IPS-20b (cell line): ENCODE measurements at regions not wholly inside any gene's neighbourhood (a gene's known extent, or its start where the extent isn't known, plus 50 kb on each side); places are given as distances from the start of the nearest gene placed in this dataset.
"Not testable (repeated sequence)": the region's sequence is repeated elsewhere in the genome, so short reads cannot be mapped to it uniquely, and the experiment has no call there.

Experiments used
- H3K27ac ChIP-seq: one replicate; pipeline ENCODE4 v1.5.1; 2013; ENCODE audit warnings: low read length
- H3K27me3 ChIP-seq: 2 replicates; pipeline ENCODE4 v1.6.1; 2013; ENCODE audit warnings: mild to moderate bottlenecking, low read length, inconsistent platforms; ENCODE audit not compliant: insufficient read depth
- H3K36me3 ChIP-seq: 2 replicates; pipeline ENCODE4 v1.6.1; 2013; ENCODE audit warnings: low read depth, mild to moderate bottlenecking, inconsistent platforms, low read length, moderate library complexity; ENCODE audit not compliant: insufficient read depth
- H3K4me1 ChIP-seq: 2 replicates; pipeline ENCODE4 v1.6.1; 2013; ENCODE audit warnings: mild to moderate bottlenecking, control low read depth, inconsistent platforms, low read length, moderate library complexity; ENCODE audit not compliant: insufficient read depth
- H3K4me3 ChIP-seq: 2 replicates; pipeline ENCODE4 v1.5.1; 2013; ENCODE audit warnings: mild to moderate bottlenecking, low read length, inconsistent platforms
- H3K9ac ChIP-seq: 2 replicates; pipeline ENCODE4 v1.6.1; 2013; ENCODE audit warnings: low read depth, mild to moderate bottlenecking, inconsistent platforms, low read length, moderate library complexity
- H3K9me3 ChIP-seq: 2 replicates; pipeline ENCODE4 v1.6.1; 2013; ENCODE audit warnings: mild to moderate bottlenecking, low read depth, low read length, inconsistent platforms; ENCODE audit not compliant: insufficient read depth

GRCh38 chr20:48489046-48489463, 338.7 kb downstream of the PREX1 start:
- Histone ChIP-seq H3K4me3 (no peak overlapping the region), H3K27me3 (no peaks in the 10 kb centered on the region), H3K36me3 (no peaks in the 10 kb centered on the region), H3K27ac (no peak overlapping the region), H3K4me1 (no peaks in the 10 kb centered on the region), H3K9ac (no peak overlapping the region), H3K9me3 (no peaks in the 10 kb centered on the region)

GRCh38 chr20:48488334-48489034, 339.3 kb downstream of the PREX1 start:
- not testable (repeated sequence) for H3K36me3 ChIP-seq, H3K9ac ChIP-seq, H3K27ac ChIP-seq, H3K27me3 ChIP-seq, H3K9me3 ChIP-seq, H3K4me3 ChIP-seq, H3K4me1 ChIP-seq

GRCh38 chr20:48486065-48486464, 341.7 kb downstream of the PREX1 start:
- no peaks in the 10 kb centered on the region for H3K9me3 ChIP-seq
- no peaks in the 10 kb centered on the region for H3K27me3 ChIP-seq
- H3K27ac ChIP-seq: no peak overlapping the region
- no peak overlapping the region for H3K4me3 ChIP-seq
- H3K36me3 ChIP-seq: no peaks in the 10 kb centered on the region
- H3K4me1 ChIP-seq: no peaks in the 10 kb centered on the region
- H3K9ac ChIP-seq: no peak overlapping the region

- H3K4me1 ChIP-seq, H3K9ac ChIP-seq, H3K27me3 ChIP-seq, H3K9me3 ChIP-seq, H3K4me3 ChIP-seq, H3K27ac ChIP-seq, H3K36me3 ChIP-seq: not testable (repeated sequence)
Observed at GRCh38 chr20:48485153-48485552, 342.6 kb downstream of the PREX1 start.

- Histone ChIP-seq H3K27ac (no peak overlapping the region), H3K27me3 (no peaks in the 10 kb centered on the region), H3K4me3 (no peak overlapping the region), H3K9ac (no peak overlapping the region), H3K36me3 (no peaks in the 10 kb centered on the region), H3K4me1 (peaks cover 6% of the 10 kb centered on the region; the same call in 1 of the 2 replicates), H3K9me3 (no peaks in the 10 kb centered on the region)
Observed at GRCh38 chr20:48483334-48484066, 344.3 kb downstream of the PREX1 start.

- Histone ChIP-seq H3K27me3 (no peaks in the 10 kb centered on the region), H3K4me1 (peaks cover 6% of the 10 kb centered on the region; the same call in 1 of the 2 replicates), H3K9ac (no peak overlapping the region), H3K27ac (no peak overlapping the region), H3K4me3 (no peak overlapping the region), H3K9me3 (no peaks in the 10 kb centered on the region), H3K36me3 (no peaks in the 10 kb centered on the region)
Observed at GRCh38 chr20:48482790-48483189, 345.0 kb downstream of the PREX1 start.

- H3K9me3 ChIP-seq: no peaks in the 10 kb centered on the region
- H3K27ac ChIP-seq: no peak overlapping the region
- H3K9ac ChIP-seq: no peak overlapping the region
- H3K4me1 ChIP-seq: peaks cover 6% of the 10 kb centered on the region; the same call in 1 of the 2 replicates
- no peaks in the 10 kb centered on the region for H3K27me3 ChIP-seq
- H3K4me3 ChIP-seq: no peak overlapping the region
- no peaks in the 10 kb centered on the region for H3K36me3 ChIP-seq
Observed at GRCh38 chr20:48480216-48480772, 347.5 kb downstream of the PREX1 start.

- H3K27ac ChIP-seq: no peak overlapping the region
- 0 out of 2 replicates have a peak, but pooled peaks cover 4% of the 10 kb centered on the region for H3K27me3 ChIP-seq
- peaks cover 6% of the 10 kb centered on the region; the same call in 1 of the 2 replicates for H3K4me1 ChIP-seq
- no peak overlapping the region for H3K4me3 ChIP-seq
- no peaks in the 10 kb centered on the region for H3K9me3 ChIP-seq
- no peaks in the 10 kb centered on the region for H3K36me3 ChIP-seq
- no peak overlapping the region for H3K9ac ChIP-seq
Observed at GRCh38 chr20:48478806-48479585, 348.8 kb downstream of the PREX1 start.

- H3K9me3 ChIP-seq: no peaks in the 10 kb centered on the region
- 0 out of 2 replicates have a peak, but pooled peaks cover 8% of the 10 kb centered on the region for H3K27me3 ChIP-seq
Observed at GRCh38 chr20:48478370-48478769, 349.4 kb downstream of the PREX1 start.

GRCh38 chr20:48476854-48477253, 350.9 kb downstream of the PREX1 start:
- Histone ChIP-seq H3K9me3 (no peaks in the 10 kb centered on the region), H3K27me3 (0 out of 2 replicates have a peak, but pooled peaks cover 8% of the 10 kb centered on the region), H3K4me3 (no peak overlapping the region), H3K36me3 (no peaks in the 10 kb centered on the region), H3K4me1 (peaks cover 6% of the 10 kb centered on the region; the same call in 1 of the 2 replicates), H3K9ac (no peak overlapping the region), H3K27ac (no peak overlapping the region)

More at GRCh38 chr20:48478370-48478769, 349.4 kb downstream of the PREX1 start:
- Histone ChIP-seq H3K9ac (no peak overlapping the region), H3K36me3 (no peaks in the 10 kb centered on the region), H3K4me1 (peaks cover 6% of the 10 kb centered on the region; the same call in 1 of the 2 replicates), H3K27ac (no peak overlapping the region), H3K4me3 (no peak overlapping the region)

- 0 out of 2 replicates have a peak, but pooled peaks cover 8% of the 10 kb centered on the region for H3K27me3 ChIP-seq
- H3K4me1 ChIP-seq: no peaks in the 10 kb centered on the region
- no peak overlapping the region for H3K9ac ChIP-seq
- no peak overlapping the region for H3K4me3 ChIP-seq
- no peaks in the 10 kb centered on the region for H3K9me3 ChIP-seq
- H3K36me3 ChIP-seq: no peaks in the 10 kb centered on the region
- no peak overlapping the region for H3K27ac ChIP-seq
Observed at GRCh38 chr20:48474022-48474421, 353.8 kb downstream of the PREX1 start.
